Epithelial cell of prostate (primary cell): ENCODE measurements at regions not wholly inside any gene's neighbourhood (a gene's known extent, or its start where the extent isn't known, plus 50 kb on each side); places are given as distances from the start of the nearest gene placed in this dataset.
"Not testable (repeated sequence)": the region's sequence is repeated elsewhere in the genome, so short reads cannot be mapped to it uniquely, and the experiment has no call there.

Experiments
- DNase-seq: peaks from one replicate; pipeline ENCODE4 v3.0.0-alpha.2; 2011; ENCODE audit warnings: low read depth, low spot score
- H3K27ac ChIP-seq: fragments of 450-650 bp; 2 replicates; pipeline ENCODE4 v1.5.1; 2017; ENCODE audit warnings: mild to moderate bottlenecking

DNA sequence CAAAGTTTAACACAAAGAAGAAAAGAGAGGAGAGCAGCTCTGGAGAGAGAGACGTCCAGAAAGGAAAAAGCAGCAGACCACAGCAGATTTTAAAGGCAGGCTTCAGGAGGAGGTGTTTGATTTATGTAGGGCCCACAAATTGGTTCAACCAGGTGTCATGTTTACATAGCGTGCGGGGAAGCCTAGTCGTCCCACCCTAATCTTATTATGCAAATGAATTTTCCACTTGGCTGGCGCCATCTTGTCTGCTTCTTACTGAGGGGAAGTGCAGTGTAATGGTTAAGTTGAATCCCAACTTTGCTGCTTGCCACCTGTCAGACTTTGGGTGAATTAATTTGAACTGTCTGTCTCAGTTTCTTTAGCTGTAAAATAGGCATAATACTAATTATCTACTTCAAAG, 282.4 kb upstream of the CYRIA start:
- no peak overlapping the region for H3K27ac ChIP-seq
- no peak for DNase-seq

DNA sequence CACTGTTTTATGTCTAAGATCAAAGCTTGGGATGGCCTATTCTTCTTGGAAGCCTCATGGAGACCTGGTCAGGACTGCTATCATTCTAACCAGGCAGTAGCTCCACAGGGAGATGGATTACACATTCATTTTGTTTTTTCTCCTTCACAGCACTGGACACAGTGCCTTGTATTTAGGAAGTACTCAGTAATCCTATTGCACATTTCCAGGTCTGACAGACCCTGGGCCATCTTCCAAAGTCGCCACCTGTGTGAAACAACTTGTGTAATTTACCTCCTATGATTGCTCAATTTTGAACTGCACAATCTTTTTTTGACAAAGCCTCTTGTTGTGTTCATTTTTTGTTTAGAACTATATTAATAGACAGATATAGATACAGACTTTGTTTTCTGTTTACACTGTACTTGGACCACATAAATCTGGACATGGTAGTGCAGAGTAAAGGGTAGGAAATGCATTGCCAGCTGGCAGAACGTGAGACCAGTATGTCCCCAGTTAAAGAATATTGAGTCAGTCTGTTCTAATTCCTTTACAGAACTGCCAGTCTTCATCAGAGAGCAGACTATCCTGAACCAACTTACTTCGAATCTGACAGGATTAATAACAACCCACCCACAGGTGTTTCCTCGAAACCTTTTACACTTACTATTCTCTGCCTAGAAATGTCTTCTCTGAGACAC, 277.8 kb upstream of the CYRIA start:
- H3K27ac ChIP-seq = no peak overlapping the region
- DNase-seq = no peak

DNA sequence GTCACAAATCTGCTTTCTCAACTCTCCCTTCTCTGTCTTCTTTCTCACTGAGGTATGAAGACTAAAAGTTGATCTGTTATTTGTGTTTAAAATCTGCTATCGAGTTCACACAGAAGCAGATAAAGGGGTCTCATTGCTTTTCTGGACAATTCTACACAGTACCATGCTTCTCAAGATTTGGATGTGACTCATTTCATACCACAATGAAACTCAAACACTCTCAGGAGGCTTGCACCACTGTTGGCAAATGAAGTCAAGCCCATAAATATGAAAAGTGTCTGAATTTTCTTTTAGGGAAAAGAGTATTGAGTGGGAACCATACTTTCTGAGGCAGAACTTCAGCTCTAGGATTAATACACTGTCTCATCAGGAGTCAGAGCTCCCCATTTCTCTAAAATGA, 274.6 kb upstream of the CYRIA start:
- DNase-seq = no peak
- H3K27ac ChIP-seq = no peak overlapping the region

DNA sequence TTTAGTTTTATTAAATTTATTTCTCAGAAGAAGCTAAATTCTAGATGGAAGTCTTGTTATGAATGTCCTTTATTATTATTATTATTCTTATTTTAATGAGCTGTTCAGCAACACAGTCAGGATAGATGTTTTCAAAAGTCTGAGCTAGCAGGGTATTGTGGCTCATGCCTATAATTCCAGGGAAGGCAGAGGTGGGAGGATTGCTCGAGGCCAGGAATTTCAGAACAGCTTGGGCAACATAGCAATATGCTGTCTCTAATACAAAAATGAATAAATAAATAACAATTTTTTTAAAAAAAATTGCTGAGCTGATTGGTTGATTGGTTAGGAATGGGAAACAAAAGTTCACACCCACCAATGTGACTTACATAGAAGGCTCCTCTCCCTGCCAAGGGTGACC, 274.1 kb upstream of the CYRIA start:
- DNase-seq = no peak
- no peak overlapping the region for H3K27ac ChIP-seq

DNA sequence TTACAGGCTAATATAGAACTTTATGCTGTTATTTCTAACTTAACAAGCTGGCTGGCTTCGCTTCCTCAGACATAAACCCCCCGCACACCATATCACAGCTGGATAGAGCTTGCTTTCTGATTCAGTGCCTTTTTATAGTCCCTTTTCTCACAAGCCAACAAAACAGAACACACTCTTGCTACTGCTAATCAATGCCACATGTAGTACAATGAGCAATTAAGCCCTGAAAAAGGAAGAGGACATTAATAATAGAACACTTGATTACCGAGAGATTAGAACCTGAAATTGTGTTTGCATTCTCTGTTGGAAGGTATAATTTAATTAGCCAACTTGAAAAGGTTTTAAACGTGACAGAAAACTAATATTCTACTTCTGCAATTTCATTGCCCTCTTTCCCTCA, 267.7 kb upstream of the CYRIA start:
- H3K27ac ChIP-seq = no peak overlapping the region
- DNase-seq = no peak

DNA sequence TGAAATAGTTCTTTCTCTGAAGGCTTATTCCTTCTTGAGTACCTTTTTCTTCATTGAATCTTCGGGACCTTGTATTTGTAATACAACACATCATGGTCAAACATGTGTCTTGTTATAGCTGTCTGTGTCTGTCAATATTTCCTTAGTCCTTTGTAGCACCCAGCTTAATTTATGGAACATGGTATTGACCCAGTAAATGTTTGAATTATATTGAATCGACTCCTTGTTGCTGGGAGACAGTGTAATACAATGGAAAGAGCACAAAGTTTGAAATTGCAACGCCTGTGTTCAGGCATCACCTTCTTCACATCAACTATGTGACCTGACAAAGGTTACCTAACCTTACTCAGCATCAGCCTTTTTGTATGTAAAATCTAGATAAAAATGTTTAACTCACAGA, 267.2 kb upstream of the CYRIA start:
- DNase-seq = no peak
- H3K27ac ChIP-seq = no peak overlapping the region

DNA sequence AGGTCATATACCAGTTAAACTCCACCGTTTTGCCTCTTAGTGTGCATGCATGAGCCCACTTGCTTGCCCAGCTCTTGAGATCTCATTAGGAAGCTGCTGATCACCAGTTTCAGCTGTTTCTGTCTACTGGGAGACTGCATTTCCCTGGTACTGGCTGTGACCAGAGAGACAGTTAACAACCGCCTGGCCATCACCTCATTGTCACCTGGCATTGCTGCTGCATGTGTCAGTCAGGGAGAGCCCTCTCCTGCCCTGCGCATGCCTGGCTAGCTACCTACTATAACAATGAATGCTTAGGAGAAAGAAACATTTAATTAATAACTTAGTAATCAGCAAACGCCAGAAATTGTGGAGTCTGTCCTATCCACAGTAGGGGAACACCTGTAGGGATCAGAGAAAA, 265.8 kb upstream of the CYRIA start:
- H3K27ac ChIP-seq = no peak overlapping the region
- no peak for DNase-seq

DNA sequence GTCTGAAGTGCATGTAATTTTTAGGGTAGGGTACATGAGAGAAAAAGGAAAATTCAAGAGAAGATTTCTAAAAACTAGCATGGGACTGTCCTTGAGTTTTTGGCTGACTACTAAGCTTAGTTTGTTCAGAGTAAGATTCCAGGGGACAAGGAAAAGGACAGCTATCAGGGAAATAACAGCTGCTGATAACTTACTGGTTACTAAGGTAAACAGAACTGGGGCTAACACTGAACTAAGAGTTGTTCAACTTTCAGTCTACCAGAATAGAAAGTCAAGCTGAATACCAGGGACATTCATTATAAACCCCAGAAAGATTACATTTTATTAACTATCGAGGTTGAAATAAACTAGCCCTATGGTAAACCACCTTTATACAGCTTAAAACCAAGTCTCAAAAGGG, 261.8 kb upstream of the CYRIA start:
- no peak for DNase-seq
- no peak overlapping the region for H3K27ac ChIP-seq

DNA sequence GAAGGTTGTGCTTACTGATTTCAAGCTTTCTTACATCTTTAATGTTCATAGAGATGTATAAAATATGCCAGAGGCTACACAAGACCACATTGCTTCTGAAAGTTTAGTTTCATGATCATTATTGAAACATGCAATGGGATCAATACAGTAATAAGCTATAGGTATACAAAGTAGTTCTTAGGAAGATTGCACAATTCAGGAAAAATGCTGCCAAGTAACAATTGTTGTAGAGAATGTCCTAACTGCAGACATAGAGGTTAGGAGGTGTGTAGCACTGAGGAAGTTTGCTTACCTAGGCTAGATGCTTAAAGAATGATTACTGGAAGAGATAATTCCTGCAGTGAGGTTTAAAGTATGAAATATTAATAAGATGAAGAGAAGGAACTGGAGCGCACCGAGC, 259.5 kb upstream of the CYRIA start:
- no peak for DNase-seq
- no peak overlapping the region for H3K27ac ChIP-seq

DNA sequence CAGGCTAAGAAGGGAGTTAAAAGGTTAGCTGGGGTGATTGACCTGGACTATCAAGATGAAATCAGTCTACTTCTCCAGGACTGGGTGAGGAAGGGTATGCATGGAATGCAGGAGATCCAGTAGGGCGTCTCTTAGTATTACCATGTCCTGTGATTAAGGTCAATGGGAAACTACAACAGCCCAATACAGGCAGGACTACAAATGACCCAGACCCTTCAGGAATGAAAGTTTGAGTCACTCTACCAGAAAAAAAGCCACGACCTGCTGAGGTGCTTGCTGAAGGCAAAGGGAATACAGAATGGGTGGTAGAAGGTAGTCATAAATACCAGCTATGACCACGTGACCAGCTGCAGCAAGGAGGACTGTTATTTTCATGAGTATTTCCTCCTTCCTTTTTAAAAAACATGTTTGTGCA, 249.7 kb upstream of the CYRIA start:
- peak; percentile 86 for DNase-seq
- peak overlapping the region; percentile 79 for H3K27ac ChIP-seq

DNA sequence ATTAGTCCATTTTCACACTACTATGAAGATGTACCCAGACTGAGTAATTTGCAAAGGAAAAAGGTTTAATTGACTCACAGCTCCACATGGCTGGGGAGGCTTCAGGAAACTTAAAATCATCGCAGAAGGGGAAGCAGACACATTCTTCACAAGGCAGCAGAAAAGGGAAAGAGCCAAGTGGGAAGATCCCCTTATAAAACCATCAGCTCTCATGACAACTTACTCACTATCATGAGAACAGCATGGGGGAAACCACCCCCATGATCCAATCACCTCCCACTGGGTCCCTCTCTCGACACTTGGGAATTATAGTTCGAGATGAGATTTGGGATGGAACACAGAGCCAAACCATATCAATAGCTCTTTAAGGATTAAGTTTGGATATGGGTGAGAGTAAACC, 246.1 kb upstream of the CYRIA start:
- DNase-seq = no peak
- H3K27ac ChIP-seq = no peak overlapping the region

DNA sequence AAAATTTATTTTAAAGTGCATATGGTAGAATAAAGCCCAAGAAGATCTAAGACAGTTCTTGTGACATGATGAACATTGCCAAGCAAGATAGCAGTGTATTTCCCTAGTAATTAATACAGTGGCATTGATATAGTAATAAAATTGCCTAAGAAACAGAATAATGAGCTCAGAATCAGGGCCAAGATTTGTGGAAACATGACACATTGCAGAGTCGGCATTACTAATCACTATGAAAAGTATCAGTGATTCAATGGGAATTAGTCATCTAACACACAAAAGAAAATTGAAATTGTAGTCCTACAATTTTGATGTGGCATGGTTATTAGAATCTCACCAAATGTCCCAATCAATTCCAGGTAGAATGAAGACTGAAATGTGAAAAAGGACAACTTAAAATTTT, 243.0 kb upstream of the CYRIA start:
- DNase-seq = peak; percentile 24
- peak overlapping the region; percentile 8 for H3K27ac ChIP-seq

DNA sequence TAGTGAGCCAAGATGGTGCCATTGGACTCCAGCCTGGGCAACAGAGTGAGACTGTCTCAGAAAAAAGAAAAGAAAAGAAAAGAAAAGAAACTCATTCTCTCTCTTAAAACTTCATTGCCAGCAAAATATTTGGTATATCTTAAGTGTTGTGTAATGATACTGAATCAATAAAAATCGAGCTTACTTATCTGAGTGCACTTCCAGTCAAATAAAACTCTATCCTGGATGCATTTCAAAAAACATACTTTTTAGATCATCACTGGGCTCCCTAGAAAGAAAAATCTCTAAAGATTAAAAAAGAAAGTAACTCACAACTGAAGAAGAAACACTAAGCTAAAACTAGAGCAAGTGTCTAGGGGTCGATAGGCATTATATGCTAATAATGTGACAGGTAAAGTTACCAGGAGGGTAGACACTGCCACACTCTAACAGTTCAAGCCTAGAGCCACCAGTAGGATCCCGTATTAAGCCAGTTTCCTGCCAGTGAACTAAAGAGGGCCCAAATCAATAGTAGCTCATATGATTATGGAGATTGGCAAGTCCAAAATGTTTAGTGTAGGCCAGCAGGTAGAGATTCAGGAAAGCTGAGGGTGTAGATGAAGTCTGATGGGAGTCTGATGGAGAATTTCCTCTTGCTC, 242.1 kb upstream of the CYRIA start:
- H3K27ac ChIP-seq = no peak overlapping the region
- DNase-seq = no peak

DNA sequence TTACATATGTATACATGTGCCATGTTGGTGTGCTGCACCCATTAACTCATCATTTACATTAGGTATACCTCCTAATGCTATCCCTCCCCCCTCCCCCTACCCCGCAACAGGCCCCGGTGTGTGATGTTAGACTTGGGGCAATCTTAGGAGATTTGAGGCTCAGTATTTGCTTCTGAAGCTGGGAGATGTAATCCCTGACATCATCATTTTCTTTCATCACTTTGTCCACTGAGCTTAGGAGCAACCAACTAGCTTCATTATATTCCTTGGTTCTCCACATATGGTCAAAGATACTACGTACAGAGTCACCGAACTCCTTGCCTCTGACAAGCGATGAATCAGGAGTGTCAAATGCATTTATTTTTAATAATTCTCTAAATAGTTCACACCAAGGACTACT, 239.7 kb upstream of the CYRIA start:
- DNase-seq = not testable (repeated sequence)

DNA sequence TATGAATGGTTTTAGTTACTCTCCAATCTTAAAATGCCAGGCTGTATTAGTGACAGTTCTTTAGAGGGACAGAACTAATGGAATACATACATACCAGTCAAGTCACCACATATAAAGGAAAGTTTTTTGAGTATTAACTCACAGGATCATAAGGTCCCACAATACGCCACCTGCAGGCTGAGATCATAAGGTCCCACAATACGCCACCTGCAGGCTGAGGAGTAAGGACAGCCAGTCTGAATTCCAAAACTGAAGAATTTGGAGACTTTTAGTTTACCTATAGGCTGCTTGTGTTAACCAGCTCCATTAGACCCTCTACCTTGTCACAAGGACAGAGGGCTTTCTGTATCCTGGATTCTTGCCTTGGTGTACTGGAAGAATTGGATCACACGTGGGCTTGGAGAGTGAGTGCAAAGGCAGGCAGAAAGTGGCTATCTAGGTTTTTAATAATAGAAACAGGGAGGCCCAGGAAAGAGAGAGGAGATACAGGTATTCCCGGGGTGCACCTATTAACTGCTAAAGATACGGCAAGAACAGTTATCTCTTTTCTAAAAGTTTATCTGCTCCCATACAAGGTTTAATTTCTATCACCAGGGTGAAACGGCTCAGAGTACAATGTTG, 234.9 kb upstream of the CYRIA start:
- H3K27ac ChIP-seq = no peak overlapping the region
- DNase-seq = no peak

More for the DNA sequence above, 239.7 kb upstream of the CYRIA start:
- H3K27ac ChIP-seq = not testable (repeated sequence)

DNA sequence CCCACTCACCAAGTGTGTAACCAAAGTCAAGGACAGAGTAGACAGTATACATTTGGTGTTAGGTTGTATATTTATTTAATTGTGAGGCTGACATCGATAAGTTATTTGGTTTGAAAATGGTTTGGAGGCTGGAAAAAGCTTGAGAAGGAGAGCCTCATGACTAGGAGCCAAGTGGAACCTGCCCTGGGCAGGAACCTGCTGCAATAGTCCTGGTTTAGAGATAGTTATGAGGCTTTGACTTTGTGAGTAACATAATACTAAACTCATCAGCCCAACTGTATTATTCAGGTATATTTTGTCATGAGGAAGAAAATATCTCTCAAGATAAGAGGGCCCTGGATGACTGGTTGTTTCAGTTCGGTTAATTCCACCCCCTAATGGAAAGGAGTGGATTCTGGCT, 234.3 kb upstream of the CYRIA start:
- DNase-seq = no peak
- H3K27ac ChIP-seq = no peak overlapping the region

DNA sequence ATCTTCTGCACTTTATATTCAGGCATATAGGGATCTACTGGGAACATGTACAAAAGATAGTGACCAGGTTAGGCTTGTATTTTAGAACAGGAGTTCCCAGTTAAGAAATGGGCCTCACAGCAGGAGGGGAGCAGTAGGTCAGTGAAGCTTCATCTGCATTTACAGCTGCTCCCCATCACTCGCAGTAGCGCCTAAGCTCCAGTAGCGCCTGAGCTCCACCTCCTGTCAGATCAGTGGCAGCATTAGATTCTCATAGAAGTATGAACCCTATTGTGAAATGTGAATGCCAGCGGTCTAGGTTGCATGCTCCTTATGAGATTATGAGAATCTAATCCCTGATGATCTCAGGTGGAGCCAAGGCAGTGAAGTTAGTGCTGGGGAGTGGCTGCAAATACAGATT, 224.4 kb upstream of the CYRIA start:
- no peak overlapping the region for H3K27ac ChIP-seq
- no peak for DNase-seq

DNA sequence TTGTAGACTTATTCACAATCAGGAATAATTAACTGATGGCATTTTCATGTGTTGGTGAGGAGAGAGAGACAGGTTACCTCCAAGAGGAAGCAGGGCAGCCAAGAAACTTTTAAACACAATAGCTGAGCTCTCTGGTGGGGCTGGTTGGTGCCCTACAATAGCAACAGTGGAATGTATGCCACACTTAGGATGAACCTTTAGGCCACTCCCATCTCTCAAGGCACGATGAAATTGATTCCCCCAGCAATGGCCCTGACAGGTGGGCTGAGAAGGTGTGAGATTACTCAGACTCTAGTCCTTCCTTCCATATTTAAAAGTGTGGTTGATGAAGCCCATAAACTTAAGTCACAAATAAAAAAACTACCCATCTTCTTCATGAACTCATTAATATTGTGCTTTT, 219.4 kb upstream of the CYRIA start:
- no peak overlapping the region for H3K27ac ChIP-seq
- no peak for DNase-seq

DNA sequence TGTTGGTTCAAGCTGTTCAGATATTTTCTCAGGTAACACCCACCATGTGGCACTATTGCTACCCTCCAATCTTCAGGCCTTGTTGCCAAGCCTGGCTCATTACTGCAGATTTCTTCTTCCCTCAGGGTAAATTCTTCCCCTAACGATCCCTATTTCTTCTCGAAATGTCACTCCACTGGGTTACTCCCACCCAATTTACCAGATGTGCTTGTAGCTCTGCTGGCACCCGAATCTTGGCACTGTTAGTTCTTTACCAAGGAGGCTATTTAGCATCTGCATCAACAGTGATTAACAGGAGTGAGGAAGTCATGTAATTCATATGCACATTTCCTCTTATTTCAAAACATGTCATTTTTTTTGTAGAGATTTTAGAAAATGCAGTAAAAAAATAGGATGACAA, 217.1 kb upstream of the CYRIA start:
- no peak for DNase-seq
- no peak overlapping the region for H3K27ac ChIP-seq

DNA sequence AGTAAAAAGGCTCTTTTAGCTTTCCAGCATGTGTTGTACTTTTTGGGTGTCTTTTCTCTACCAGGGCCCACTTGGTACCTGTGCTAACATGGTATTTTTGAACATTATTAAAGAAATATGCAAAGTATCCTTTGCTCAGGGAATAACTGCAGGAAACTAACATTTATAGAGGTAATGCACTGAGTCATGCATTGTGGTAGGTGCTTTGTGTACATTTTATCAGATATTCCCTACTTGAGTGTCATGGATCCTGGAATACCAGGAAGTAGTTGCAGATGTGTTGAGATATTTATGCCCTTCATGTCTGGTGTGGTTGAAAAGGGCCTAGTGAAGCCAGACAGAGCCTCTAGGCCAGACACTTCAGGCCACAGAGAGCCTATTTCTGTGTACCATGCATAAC, 215.5 kb upstream of the CYRIA start:
- no peak for DNase-seq

DNA sequence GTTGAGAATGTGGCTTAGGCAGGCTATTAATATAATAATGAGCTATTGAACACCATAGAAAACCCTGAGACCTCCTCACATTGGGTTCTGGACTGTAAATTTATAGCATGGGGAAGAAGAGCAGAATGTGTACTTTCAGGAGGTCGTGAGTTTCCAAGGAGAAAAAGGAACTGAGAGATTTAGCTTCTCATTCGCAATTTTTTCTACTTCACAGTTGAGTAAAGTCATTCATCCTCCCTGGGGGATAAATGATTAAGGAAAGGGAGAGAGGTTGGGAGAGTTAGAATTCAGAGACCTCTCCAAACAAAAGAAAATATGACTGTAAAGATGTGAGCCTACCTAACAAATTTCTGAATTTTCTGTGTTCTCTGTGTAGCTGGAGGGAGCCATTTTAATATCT, 205.8 kb upstream of the CYRIA start:
- H3K27ac ChIP-seq = no peak overlapping the region
- no peak for DNase-seq

More for the DNA sequence above, 215.5 kb upstream of the CYRIA start:
- no peak overlapping the region for H3K27ac ChIP-seq
